HCEC 1CT (cell line): ENCODE measurements at regions not wholly inside any gene's neighbourhood (a gene's known extent, or its start where the extent isn't known, plus 50 kb on each side); places are given as distances from the start of the nearest gene placed in this dataset.
"Not testable (repeated sequence)": the region's sequence is repeated elsewhere in the genome, so short reads cannot be mapped to it uniquely, and the experiment has no call there.

Experiments used
- DNase-seq: peaks from one replicate; pipeline ENCODE4 v3.0.0-alpha.2; 2017

GRCh38 chr2:226573158-226573557 lies 226.5 kb downstream of the IRS1 start:
- DNase-seq = no peak

- no peak for DNase-seq
Measured at GRCh38 chr2:226564667-226565066, 235.0 kb downstream of the IRS1 start.

- no peak for DNase-seq
Measured at GRCh38 chr2:226561962-226562361, 237.7 kb downstream of the IRS1 start.

- DNase-seq = no peak
Measured at GRCh38 chr2:226560325-226560724, 239.3 kb downstream of the IRS1 start.

GRCh38 chr2:226559536-226559935 lies 240.1 kb downstream of the IRS1 start:
- no peak for DNase-seq

GRCh38 chr2:226558418-226558817 lies 241.2 kb downstream of the IRS1 start:
- no peak for DNase-seq

- no peak for DNase-seq
Measured at GRCh38 chr2:226556050-226556449, 243.6 kb downstream of the IRS1 start.

- DNase-seq = no peak
Measured at GRCh38 chr2:226554701-226555100, 244.9 kb downstream of the IRS1 start.

GRCh38 chr2:226553333-226553732 lies 246.3 kb downstream of the IRS1 start:
- DNase-seq = no peak

GRCh38 chr2:226552571-226553285 lies 246.9 kb downstream of the IRS1 start:
- no peak for DNase-seq

- no peak for DNase-seq
Measured at GRCh38 chr2:226551522-226552250, 247.9 kb downstream of the IRS1 start.

GRCh38 chr2:226550801-226551200 lies 248.8 kb downstream of the IRS1 start:
- DNase-seq = no peak

- DNase-seq = no peak
Measured at GRCh38 chr2:226548732-226549131, 250.9 kb downstream of the IRS1 start.

GRCh38 chr2:226544596-226545210 lies 254.9 kb downstream of the IRS1 start:
- peak; percentile 83 for DNase-seq

- DNase-seq = no peak
Measured at GRCh38 chr2:226540204-226540994, 259.2 kb downstream of the IRS1 start.

- no peak for DNase-seq
Measured at GRCh38 chr2:226536410-226536809, 263.2 kb downstream of the IRS1 start.

GRCh38 chr2:226532976-226533375 lies 266.6 kb downstream of the IRS1 start:
- DNase-seq = not testable (repeated sequence)

GRCh38 chr2:226531061-226531810 lies 268.4 kb downstream of the IRS1 start:
- DNase-seq = no peak

GRCh38 chr2:226529556-226529955 lies 270.1 kb downstream of the IRS1 start:
- DNase-seq = no peak

- DNase-seq = peak; percentile 41
Measured at GRCh38 chr2:226526716-226527115, 272.9 kb downstream of the IRS1 start.

- peak; percentile 92 for DNase-seq
Measured at GRCh38 chr2:226524381-226524843, 275.2 kb downstream of the IRS1 start.

- no peak for DNase-seq
Measured at GRCh38 chr2:226520723-226521122, 278.9 kb downstream of the IRS1 start.
